Fibroblast of lung (primary cell): ENCODE measurements at regions not wholly inside any gene's neighbourhood (a gene's known extent, or its start where the extent isn't known, plus 50 kb on each side); places are given as distances from the start of the nearest gene placed in this dataset.

ENCODE experiments used
- DNase-seq, 2 donors: peaks; one replicate each; pipeline versions ENCODE4 v3.0.0 to v3.0.0-alpha.2; 2010; ENCODE audit warnings: low read depth in 2 of 2
- H2AFZ ChIP-seq: 2 replicates; pipeline ENCODE4 v1.5.1; 2012; ENCODE audit warnings: low read length, control low read depth, inconsistent platforms
- H3K27ac ChIP-seq: 2 replicates; pipeline ENCODE4 v1.5.1; 2011; ENCODE audit warnings: low read length, control low read depth; ENCODE audit not compliant: insufficient read depth
- H3K27me3 ChIP-seq: 2 replicates; pipeline ENCODE4 v1.5.1; 2011; ENCODE audit warnings: mild to moderate bottlenecking, low read length; ENCODE audit not compliant: control insufficient read depth, insufficient read depth
- H3K36me3 ChIP-seq: 2 replicates; pipeline ENCODE4 v1.5.1; 2011; ENCODE audit warnings: low read length; ENCODE audit not compliant: control insufficient read depth, insufficient read depth
- H3K4me1 ChIP-seq: 2 replicates; pipeline ENCODE4 v1.5.1; 2011; ENCODE audit warnings: low read length; ENCODE audit not compliant: control insufficient read depth, insufficient read depth; ENCODE audit errors: extremely low read depth
- H3K4me2 ChIP-seq: 2 replicates; pipeline ENCODE4 v1.5.1; 2011; ENCODE audit warnings: low read length, control low read depth; ENCODE audit not compliant: insufficient read depth; ENCODE audit errors: extremely low read depth
- H3K4me3 ChIP-seq, 4 experiments: fragments of 200-600 bp in 1 of 4; sonication (generic) in 1 of 4; replicated peaks in 1 of 4; 2 replicates each; pipeline ENCODE4 v1.5.1; 2011 to 2016; ENCODE audit warnings: low read length in 4 of 4, low read depth in 3 of 4, mild to moderate bottlenecking in 3 of 4, control low read depth in 2 of 4, inconsistent platforms in 1 of 4, mixed read lengths in 1 of 4; ENCODE audit not compliant: insufficient read depth in 1 of 4; ENCODE audit errors: control extremely low read depth in 1 of 4
- H3K79me2 ChIP-seq: 2 replicates; pipeline ENCODE4 v1.5.1; 2012; ENCODE audit warnings: mild to moderate bottlenecking, low read length, inconsistent platforms; ENCODE audit not compliant: control insufficient read depth, insufficient read depth
- H3K9ac ChIP-seq: 2 replicates; pipeline ENCODE4 v1.5.1; 2011; ENCODE audit warnings: mild to moderate bottlenecking, low read length, control low read depth; ENCODE audit not compliant: insufficient read depth
- H3K9me3 ChIP-seq: 2 replicates; pipeline ENCODE4 v1.5.1; 2012; ENCODE audit warnings: low read depth, low read length; ENCODE audit not compliant: control insufficient read depth, insufficient read depth
- H4K20me1 ChIP-seq: 2 replicates; pipeline ENCODE4 v1.5.1; 2011; ENCODE audit warnings: low read length; ENCODE audit not compliant: control insufficient read depth, insufficient read depth; ENCODE audit errors: extremely low read depth
- CTCF ChIP-seq, 2 donors: IDR thresholded peaks in 1 of 2; conservative IDR thresholded peaks in 1 of 2; 1 replicate in 1 of 2; 2 replicates in 1 of 2; pipeline ENCODE4 v1.5.1; 2011 to 2012; ENCODE audit warnings: low read length in 2 of 2, control low read depth in 1 of 2, inconsistent platforms in 1 of 2, low read depth in 1 of 2, mild to moderate bottlenecking in 1 of 2
- EZH2 ChIP-seq: IDR thresholded peaks from 2 replicates; pipeline ENCODE4 v1.5.1; 2012; ENCODE audit warnings: low read length, control low read depth, mild to moderate bottlenecking; ENCODE audit errors: missing control alignments

GRCh38 chr16:80029381-80029630 is 428.8 kb upstream of the MAF start:
- Histone ChIP-seq H3K27me3 (no peaks in the 10 kb centered on the region), H3K79me2 (no peaks in the 10 kb centered on the region), H3K4me1 (no peaks in the 10 kb centered on the region), H3K9ac (no peak overlapping the region), H3K9me3 (no peaks in the 10 kb centered on the region), H3K4me2 (no peak overlapping the region), H3K4me3 (no peak overlapping the region), H2AFZ (no peak overlapping the region), H3K27ac (no peak overlapping the region), H3K36me3 (no peaks in the 10 kb centered on the region), H4K20me1 (no peaks in the 10 kb centered on the region)
- TF ChIP-seq EZH2 (no peak), CTCF (conservative IDR thresholded peaks at IDR 0.05 in 1 of 2, IDR thresholded peaks at IDR 0.05 in 1 of 2; ENCODE audit: low read depth in 1 of 2, low read length in 2 of 2) (no peak)
- no peak for DNase-seq

GRCh38 chr16:80028581-80029380 is 428.2 kb upstream of the MAF start:
- no peak overlapping the region for H3K4me2 ChIP-seq
- H3K4me3 ChIP-seq: no peak overlapping the region
- no peaks in the 10 kb centered on the region for H3K79me2 ChIP-seq
- no peaks in the 10 kb centered on the region for H3K4me1 ChIP-seq
- no peaks in the 10 kb centered on the region for H3K36me3 ChIP-seq
- no peak for TF ChIP-seq EZH2
- TF ChIP-seq CTCF (conservative IDR thresholded peaks at IDR 0.05 in 1 of 2, IDR thresholded peaks at IDR 0.05 in 1 of 2; ENCODE audit: low read depth in 1 of 2, low read length in 2 of 2): no peak
- H3K9ac ChIP-seq: no peak overlapping the region
- H3K27me3 ChIP-seq: no peaks in the 10 kb centered on the region
- H2AFZ ChIP-seq: no peak overlapping the region
- no peaks in the 10 kb centered on the region for H3K9me3 ChIP-seq
- H4K20me1 ChIP-seq: no peaks in the 10 kb centered on the region
- DNase-seq: no peak
- H3K27ac ChIP-seq: no peak overlapping the region

- Histone ChIP-seq H4K20me1 (no peaks in the 10 kb centered on the region), H3K9me3 (no peaks in the 10 kb centered on the region), H3K79me2 (no peaks in the 10 kb centered on the region), H3K4me3 (no peak overlapping the region), H3K4me1 (no peaks in the 10 kb centered on the region), H2AFZ (no peak overlapping the region), H3K36me3 (no peaks in the 10 kb centered on the region), H3K4me2 (no peak overlapping the region), H3K27ac (no peak overlapping the region), H3K9ac (no peak overlapping the region), H3K27me3 (no peaks in the 10 kb centered on the region)
- TF ChIP-seq EZH2 (no peak), CTCF (conservative IDR thresholded peaks at IDR 0.05 in 1 of 2, IDR thresholded peaks at IDR 0.05 in 1 of 2; ENCODE audit: low read depth in 1 of 2, low read length in 2 of 2) (no peak)
- DNase-seq: peak; percentile 39 to 97
Observed at GRCh38 chr16:80027007-80027965, 426.7 kb upstream of the MAF start.
